ENCODE measurements at regions not wholly inside any gene's neighbourhood (a gene's known extent, or its start where the extent isn't known, plus 50 kb on each side); places are given as distances from the start of the nearest gene placed in this dataset.
"Not testable (repeated sequence)": the region's sequence is repeated elsewhere in the genome, so short reads cannot be mapped to it uniquely, and the experiment has no call there.

- DNase-seq (ENCODE audit: low read depth in 2 of 3, low spot score in 1 of 3) = no peak
Observed at GRCh38 chr6:126664271-126664670, 324.4 kb downstream of the CENPW start.

- DNase-seq (ENCODE audit: low read depth in 2 of 3, low spot score in 1 of 3) = no peak
Observed at GRCh38 chr6:126665551-126665950, 325.6 kb downstream of the CENPW start.

GRCh38 chr6:126667071-126667470, 327.2 kb downstream of the CENPW start:
- no peak for DNase-seq (ENCODE audit: low read depth in 2 of 3, low spot score in 1 of 3)

GRCh38 chr6:126667728-126668127, 327.8 kb downstream of the CENPW start:
- DNase-seq (ENCODE audit: low read depth in 2 of 3, low spot score in 1 of 3) = no peak

- DNase-seq (ENCODE audit: low read depth in 2 of 3, low spot score in 1 of 3) = no peak
Observed at GRCh38 chr6:126672649-126673048, 332.7 kb downstream of the CENPW start.

- not testable (repeated sequence) for DNase-seq (ENCODE audit: low read depth in 2 of 3, low spot score in 1 of 3)
Observed at GRCh38 chr6:126673749-126674148, 333.8 kb downstream of the CENPW start.

- DNase-seq (ENCODE audit: low read depth in 2 of 3, low spot score in 1 of 3) = no peak
Observed at GRCh38 chr6:126682440-126682839, 342.5 kb downstream of the CENPW start.

GRCh38 chr6:126685182-126685581, 345.3 kb downstream of the CENPW start:
- DNase-seq (ENCODE audit: low read depth in 2 of 3, low spot score in 1 of 3) = no peak

GRCh38 chr6:126696921-126697693, 357.2 kb downstream of the CENPW start:
- DNase-seq (ENCODE audit: low read depth in 2 of 3, low spot score in 1 of 3) = no peak

GRCh38 chr6:126698732-126699240, 358.9 kb downstream of the CENPW start:
- DNase-seq (ENCODE audit: low read depth in 2 of 3, low spot score in 1 of 3) = no peak

GRCh38 chr6:126701676-126702560, 362.0 kb downstream of the CENPW start:
- no peak for DNase-seq (ENCODE audit: low read depth in 2 of 3, low spot score in 1 of 3)

- no peak for DNase-seq (ENCODE audit: low read depth in 2 of 3, low spot score in 1 of 3)
Observed at GRCh38 chr6:126716032-126716431, 376.1 kb downstream of the CENPW start.

- no peak for DNase-seq (ENCODE audit: low read depth in 2 of 3, low spot score in 1 of 3)
Observed at GRCh38 chr6:126716826-126717509, 377.1 kb downstream of the CENPW start.

GRCh38 chr6:126718600-126719327, 378.8 kb downstream of the CENPW start:
- no peak for DNase-seq (ENCODE audit: low read depth in 2 of 3, low spot score in 1 of 3)

GRCh38 chr6:126720304-126720703, 380.4 kb downstream of the CENPW start:
- no peak for DNase-seq (ENCODE audit: low read depth in 2 of 3, low spot score in 1 of 3)

- DNase-seq (ENCODE audit: low read depth in 2 of 3, low spot score in 1 of 3) = no peak
Observed at GRCh38 chr6:126721581-126722160, 381.8 kb downstream of the CENPW start.

- no peak for DNase-seq (ENCODE audit: low read depth in 2 of 3, low spot score in 1 of 3)
Observed at GRCh38 chr6:126722411-126722810, 382.5 kb downstream of the CENPW start.

GRCh38 chr6:126723541-126724170, 383.7 kb downstream of the CENPW start:
- no peak for DNase-seq (ENCODE audit: low read depth in 2 of 3, low spot score in 1 of 3)

- no peak for DNase-seq (ENCODE audit: low read depth in 2 of 3, low spot score in 1 of 3)
Observed at GRCh38 chr6:126724821-126725220, 384.9 kb downstream of the CENPW start.

- not testable (repeated sequence) for DNase-seq (ENCODE audit: low read depth in 2 of 3, low spot score in 1 of 3)
Observed at GRCh38 chr6:126726454-126726853, 386.5 kb downstream of the CENPW start.

Data from stimulated activated CD4-positive, alpha-beta T cell treated with anti-CD3 and anti-CD28 coated beads, Interleukin-12 subunit alpha, Interleukin-12 subunit beta, amount 100 ng/mL, for 48 hours (primary cell).